SJCRH30 (cell line): ENCODE measurements at regions not wholly inside any gene's neighbourhood (a gene's known extent, or its start where the extent isn't known, plus 50 kb on each side); places are given as distances from the start of the nearest gene placed in this dataset.

Source experiments
- DNase-seq, 2 experiments: peaks; one replicate each; pipeline ENCODE4 v3.0.0-alpha.2; 2015 to 2020
- H3K27ac ChIP-seq: fragments of 250-450 bp; sonication (Bioruptor Pico); 2 replicates; pipeline ENCODE4 v1.5.1; 2020; ENCODE audit warnings: mild to moderate bottlenecking, moderate library complexity
- H3K27me3 ChIP-seq: fragments of 250-450 bp; sonication (Bioruptor Pico); 2 replicates; pipeline ENCODE4 v1.5.1; 2020; ENCODE audit warnings: mild to moderate bottlenecking, moderate library complexity
- H3K36me3 ChIP-seq: fragments of 250-450 bp; sonication (Bioruptor Pico); 2 replicates; pipeline ENCODE4 v1.5.1; 2020; ENCODE audit warnings: mild to moderate bottlenecking, moderate library complexity
- H3K4me1 ChIP-seq: fragments of 250-450 bp; sonication (Bioruptor Pico); 2 replicates; pipeline ENCODE4 v1.5.1; 2020; ENCODE audit warnings: mild to moderate bottlenecking, moderate library complexity
- H3K4me3 ChIP-seq: fragments of 250-450 bp; sonication (Bioruptor Pico); 2 replicates; pipeline ENCODE4 v1.5.1; 2020; ENCODE audit warnings: mild to moderate bottlenecking, moderate library complexity
- H3K9me3 ChIP-seq: fragments of 250-450 bp; sonication (Bioruptor Pico); replicated peaks from 2 replicates; pipeline ENCODE4 v1.5.1; 2020; ENCODE audit warnings: mild to moderate bottlenecking, moderate library complexity

GRCh38 chr6:144873623-144874378 is 588.7 kb downstream of the UTRN start:
- Histone ChIP-seq H3K27me3 (no peaks in the 10 kb centered on the region), H3K4me3 (no peak overlapping the region), H3K27ac (no peak overlapping the region), H3K4me1 (no peaks in the 10 kb centered on the region), H3K36me3 (no peaks in the 10 kb centered on the region), H3K9me3 (no peaks in the 10 kb centered on the region)
- DNase-seq = no peak

GRCh38 chr6:144876689-144877088 is 591.6 kb downstream of the UTRN start:
- no peaks in the 10 kb centered on the region for H3K36me3 ChIP-seq

GRCh38 chr6:144877118-144877517 is 592.0 kb downstream of the UTRN start:
- Histone ChIP-seq H3K27ac (no peak overlapping the region), H3K36me3 (no peaks in the 10 kb centered on the region), H3K27me3 (no peaks in the 10 kb centered on the region), H3K4me3 (no peak overlapping the region), H3K9me3 (no peaks in the 10 kb centered on the region; the same call in 1 of the 2 replicates), H3K4me1 (no peaks in the 10 kb centered on the region)
- no peak for DNase-seq

More at GRCh38 chr6:144876689-144877088, 591.6 kb downstream of the UTRN start:
- no peak overlapping the region for H3K27ac ChIP-seq
- no peak overlapping the region for H3K4me3 ChIP-seq
- H3K4me1 ChIP-seq = no peaks in the 10 kb centered on the region
- no peaks in the 10 kb centered on the region for H3K27me3 ChIP-seq
- H3K9me3 ChIP-seq = no peaks in the 10 kb centered on the region; the same call in 1 of the 2 replicates
- no peak for DNase-seq

GRCh38 chr6:144878577-144878976 is 593.4 kb downstream of the UTRN start:
- Histone ChIP-seq H3K27me3 (no peaks in the 10 kb centered on the region), H3K4me1 (no peaks in the 10 kb centered on the region), H3K36me3 (no peaks in the 10 kb centered on the region), H3K4me3 (no peak overlapping the region), H3K27ac (no peak overlapping the region), H3K9me3 (no peaks in the 10 kb centered on the region; the same call in 1 of the 2 replicates)
- DNase-seq = no peak

- Histone ChIP-seq H3K27me3 (no peaks in the 10 kb centered on the region), H3K9me3 (no peaks in the 10 kb centered on the region; the same call in 1 of the 2 replicates), H3K4me3 (no peak overlapping the region), H3K4me1 (no peaks in the 10 kb centered on the region), H3K27ac (no peak overlapping the region), H3K36me3 (no peaks in the 10 kb centered on the region)
- DNase-seq = no peak
These were observed 594.3 kb downstream of the UTRN start for GRCh38 chr6:144879436-144879835.

GRCh38 chr6:144882425-144882824 is 597.3 kb downstream of the UTRN start:
- H3K36me3 ChIP-seq = no peaks in the 10 kb centered on the region
- no peak overlapping the region for H3K27ac ChIP-seq
- H3K4me3 ChIP-seq = no peak overlapping the region
- no peaks in the 10 kb centered on the region; the same call in 1 of the 2 replicates for H3K9me3 ChIP-seq
- no peaks in the 10 kb centered on the region for H3K27me3 ChIP-seq
- H3K4me1 ChIP-seq = no peaks in the 10 kb centered on the region
- no peak for DNase-seq

GRCh38 chr6:144883915-144884314 is 598.8 kb downstream of the UTRN start:
- H3K9me3 ChIP-seq = no peaks in the 10 kb centered on the region; the same call in 1 of the 2 replicates
- H3K27ac ChIP-seq = no peak overlapping the region
- H3K27me3 ChIP-seq = no peaks in the 10 kb centered on the region
- H3K36me3 ChIP-seq = no peaks in the 10 kb centered on the region
- DNase-seq = no peak
- H3K4me3 ChIP-seq = no peak overlapping the region
- no peaks in the 10 kb centered on the region for H3K4me1 ChIP-seq

- no peak overlapping the region for H3K4me3 ChIP-seq
- H3K9me3 ChIP-seq = no peaks in the 10 kb centered on the region
These were observed 600.7 kb downstream of the UTRN start for GRCh38 chr6:144885817-144886216.

GRCh38 chr6:144886682-144887081 is 601.5 kb downstream of the UTRN start:
- Histone ChIP-seq H3K36me3 (no peaks in the 10 kb centered on the region), H3K4me3 (no peak overlapping the region), H3K4me1 (no peaks in the 10 kb centered on the region), H3K9me3 (no peaks in the 10 kb centered on the region), H3K27ac (no peak overlapping the region), H3K27me3 (no peaks in the 10 kb centered on the region)
- no peak for DNase-seq

More at GRCh38 chr6:144885817-144886216, 600.7 kb downstream of the UTRN start:
- H3K4me1 ChIP-seq = no peaks in the 10 kb centered on the region
- no peak for DNase-seq
- no peaks in the 10 kb centered on the region for H3K36me3 ChIP-seq
- H3K27ac ChIP-seq = no peak overlapping the region
- H3K27me3 ChIP-seq = no peaks in the 10 kb centered on the region

GRCh38 chr6:144888621-144889020 is 603.5 kb downstream of the UTRN start:
- peak in 1 of 2 experiments; percentile 15 for DNase-seq
- H3K36me3 ChIP-seq = no peaks in the 10 kb centered on the region
- no peak overlapping the region for H3K27ac ChIP-seq
- H3K4me3 ChIP-seq = no peak overlapping the region
- no peaks in the 10 kb centered on the region for H3K4me1 ChIP-seq
- no peaks in the 10 kb centered on the region for H3K27me3 ChIP-seq
- no peaks in the 10 kb centered on the region for H3K9me3 ChIP-seq

GRCh38 chr6:144893680-144894151 is 608.6 kb downstream of the UTRN start:
- no peak overlapping the region for H3K27ac ChIP-seq
- no peaks in the 10 kb centered on the region for H3K36me3 ChIP-seq
- no peak for DNase-seq
- H3K27me3 ChIP-seq = no peaks in the 10 kb centered on the region
- H3K9me3 ChIP-seq = no peaks in the 10 kb centered on the region
- no peak overlapping the region for H3K4me3 ChIP-seq
- no peaks in the 10 kb centered on the region for H3K4me1 ChIP-seq

- Histone ChIP-seq H3K9me3 (no peaks in the 10 kb centered on the region), H3K36me3 (no peaks in the 10 kb centered on the region), H3K27ac (no peak overlapping the region), H3K27me3 (no peaks in the 10 kb centered on the region), H3K4me1 (no peaks in the 10 kb centered on the region), H3K4me3 (no peak overlapping the region)
- DNase-seq = no peak
These were observed 609.1 kb downstream of the UTRN start for GRCh38 chr6:144894240-144894639.

- Histone ChIP-seq H3K27me3 (no peaks in the 10 kb centered on the region), H3K4me3 (no peak overlapping the region), H3K27ac (no peak overlapping the region), H3K36me3 (no peaks in the 10 kb centered on the region), H3K9me3 (no peaks in the 10 kb centered on the region), H3K4me1 (no peaks in the 10 kb centered on the region)
- DNase-seq = no peak
These were observed 610.5 kb downstream of the UTRN start for GRCh38 chr6:144895313-144896278.

- Histone ChIP-seq H3K4me3 (no peak overlapping the region), H3K27ac (no peak overlapping the region), H3K36me3 (no peaks in the 10 kb centered on the region), H3K4me1 (no peaks in the 10 kb centered on the region), H3K27me3 (no peaks in the 10 kb centered on the region), H3K9me3 (no peaks in the 10 kb centered on the region)
- no peak for DNase-seq
These were observed 611.2 kb downstream of the UTRN start for GRCh38 chr6:144896289-144896688.

- H3K27me3 ChIP-seq = no peaks in the 10 kb centered on the region
- H3K4me1 ChIP-seq = no peaks in the 10 kb centered on the region
- H3K27ac ChIP-seq = no peak overlapping the region
- H3K36me3 ChIP-seq = no peaks in the 10 kb centered on the region
- no peak for DNase-seq
- no peaks in the 10 kb centered on the region for H3K9me3 ChIP-seq
- H3K4me3 ChIP-seq = no peak overlapping the region
These were observed 611.7 kb downstream of the UTRN start for GRCh38 chr6:144896871-144897270.
